Left lung (tissue), 4 donors: ENCODE measurements at regions not wholly inside any gene's neighbourhood (a gene's known extent, or its start where the extent isn't known, plus 50 kb on each side); places are given as distances from the start of the nearest gene placed in this dataset.

ENCODE experiments used
- ATAC-seq: fragments of 200-7000 bp; cut with Tn5 transposase; one replicate; pipeline ENCODE4 v1.9.1; 2020; ENCODE audit warnings: moderate library complexity
- DNase-seq, 4 donors: peaks; one replicate each; pipeline ENCODE4 v3.0.0-alpha.2; 2013 to 2020
- H3K27ac ChIP-seq, 2 donors: fragments of 200-600 bp; sonication (generic) in 1 of 2; one replicate each; pipeline versions ENCODE4 v1.5.0 to v1.8.0; 2020 to 2021
- H3K27me3 ChIP-seq, 2 donors: fragments of 200-600 bp; sonication (generic) in 1 of 2; one replicate each; pipeline versions ENCODE4 v1.5.0 to v1.8.0; 2020 to 2021
- H3K36me3 ChIP-seq, 2 donors: fragments of 200-600 bp; sonication (generic) in 1 of 2; one replicate each; pipeline versions ENCODE4 v1.5.0 to v1.8.0; 2020 to 2021
- H3K4me1 ChIP-seq, 2 donors: fragments of 200-600 bp; one replicate each; pipeline ENCODE4 v1.8.0; 2021
- H3K4me3 ChIP-seq, 2 donors: fragments of 200-600 bp; sonication (generic) in 1 of 2; one replicate each; pipeline versions ENCODE4 v1.5.0 to v1.8.0; 2020 to 2021; ENCODE audit warnings: mild to moderate bottlenecking in 1 of 2
- H3K9me3 ChIP-seq, 2 donors: fragments of 200-600 bp; sonication (generic) in 1 of 2; one replicate each; pipeline versions ENCODE4 v1.5.0 to v1.8.0; 2020 to 2021
- intact Hi-C, 2 donors: fragments of 100-400 bp; cut with DNase I; formaldehyde crosslinking; loops; one replicate each; pipeline versions ENCODE4 v1.11.2 to v1.14.2; 2022
- TF ChIP-seq, protein P1 (sequence below), 2 donors: fragments of 200-600 bp; sonication (generic) in 1 of 2; IDR thresholded peaks; one replicate each; pipeline versions ENCODE4 v1.5.0 to v1.8.0; 2021; ENCODE audit warnings: antibody characterized with exemption in 2 of 2
- donor health status: DM: no; HTN: yes; CAD: no.
- donor health status: DM: no; HTN: no; CAD: no.

DNA sequence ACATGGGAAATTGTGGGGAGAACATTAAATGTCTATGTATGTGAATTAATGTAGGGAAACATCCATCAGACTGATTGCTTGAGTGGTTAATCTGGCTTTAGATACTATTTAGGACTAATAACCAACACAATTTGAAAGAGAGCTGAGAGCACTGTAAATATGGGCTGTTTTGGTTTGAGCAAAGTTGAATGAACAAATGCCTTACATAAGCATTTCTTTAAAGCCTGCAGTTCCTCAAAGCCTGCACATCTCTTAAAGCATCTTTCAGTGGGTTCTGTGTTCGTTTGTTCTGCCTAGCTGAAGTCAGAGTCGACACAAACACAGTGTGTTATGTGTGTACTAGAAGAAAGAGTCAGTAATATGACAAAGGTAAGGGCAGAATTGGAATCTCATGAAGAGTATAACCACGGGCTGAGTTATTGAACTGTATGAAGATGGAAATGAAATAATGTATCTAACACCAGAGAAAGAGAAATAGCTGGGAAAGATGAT, 350.0 kb downstream of the SIPA1L2 start:
- Histone ChIP-seq H3K27ac (no peak overlapping the region), H3K4me1 (no peaks in the 10 kb centered on the region), H3K36me3 (no peaks in the 10 kb centered on the region), H3K9me3 (no peaks in the 10 kb centered on the region), H3K4me3 (no peak overlapping the region), H3K27me3 (no peaks in the 10 kb centered on the region)
- TF ChIP-seq, protein P1, sequence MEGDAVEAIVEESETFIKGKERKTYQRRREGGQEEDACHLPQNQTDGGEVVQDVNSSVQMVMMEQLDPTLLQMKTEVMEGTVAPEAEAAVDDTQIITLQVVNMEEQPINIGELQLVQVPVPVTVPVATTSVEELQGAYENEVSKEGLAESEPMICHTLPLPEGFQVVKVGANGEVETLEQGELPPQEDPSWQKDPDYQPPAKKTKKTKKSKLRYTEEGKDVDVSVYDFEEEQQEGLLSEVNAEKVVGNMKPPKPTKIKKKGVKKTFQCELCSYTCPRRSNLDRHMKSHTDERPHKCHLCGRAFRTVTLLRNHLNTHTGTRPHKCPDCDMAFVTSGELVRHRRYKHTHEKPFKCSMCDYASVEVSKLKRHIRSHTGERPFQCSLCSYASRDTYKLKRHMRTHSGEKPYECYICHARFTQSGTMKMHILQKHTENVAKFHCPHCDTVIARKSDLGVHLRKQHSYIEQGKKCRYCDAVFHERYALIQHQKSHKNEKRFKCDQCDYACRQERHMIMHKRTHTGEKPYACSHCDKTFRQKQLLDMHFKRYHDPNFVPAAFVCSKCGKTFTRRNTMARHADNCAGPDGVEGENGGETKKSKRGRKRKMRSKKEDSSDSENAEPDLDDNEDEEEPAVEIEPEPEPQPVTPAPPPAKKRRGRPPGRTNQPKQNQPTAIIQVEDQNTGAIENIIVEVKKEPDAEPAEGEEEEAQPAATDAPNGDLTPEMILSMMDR (IDR thresholded peaks at IDR 0.05): no peak
- ATAC-seq (no peak), DNase-seq (no peak)
- intact Hi-C loops: no loop called here

DNA sequence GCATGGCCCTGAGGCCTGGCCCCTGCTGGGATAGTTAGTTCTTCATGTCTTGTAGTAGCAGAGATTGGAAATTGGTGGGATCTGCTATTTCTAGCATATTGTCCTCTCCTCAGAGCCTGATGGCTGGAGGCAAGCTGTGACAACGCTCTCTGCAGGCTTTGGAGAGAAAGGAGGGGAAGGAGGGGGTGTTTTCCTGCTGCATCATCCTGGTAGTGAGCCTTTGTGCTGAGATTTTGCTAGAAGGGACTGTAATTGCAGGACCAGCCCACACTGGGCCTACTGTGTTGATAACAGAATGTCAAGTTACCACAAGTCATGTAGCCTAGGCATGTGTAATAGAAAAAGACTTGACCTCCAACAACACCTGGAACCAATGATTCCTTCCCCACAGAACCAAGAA, 351.0 kb downstream of the SIPA1L2 start:
- TF ChIP-seq, protein P1 (IDR thresholded peaks at IDR 0.05): no peak
- Histone ChIP-seq H3K4me3 (no peak overlapping the region), H3K27ac (no peak overlapping the region), H3K27me3 (no peaks in the 10 kb centered on the region), H3K36me3 (no peaks in the 10 kb centered on the region), H3K4me1 (peaks cover 0 to 6% of the 10 kb centered on the region in 2 donors), H3K9me3 (no peaks in the 10 kb centered on the region)
- DNase-seq (no peak), ATAC-seq (no peak)
- intact Hi-C loops: no loop called here

DNA sequence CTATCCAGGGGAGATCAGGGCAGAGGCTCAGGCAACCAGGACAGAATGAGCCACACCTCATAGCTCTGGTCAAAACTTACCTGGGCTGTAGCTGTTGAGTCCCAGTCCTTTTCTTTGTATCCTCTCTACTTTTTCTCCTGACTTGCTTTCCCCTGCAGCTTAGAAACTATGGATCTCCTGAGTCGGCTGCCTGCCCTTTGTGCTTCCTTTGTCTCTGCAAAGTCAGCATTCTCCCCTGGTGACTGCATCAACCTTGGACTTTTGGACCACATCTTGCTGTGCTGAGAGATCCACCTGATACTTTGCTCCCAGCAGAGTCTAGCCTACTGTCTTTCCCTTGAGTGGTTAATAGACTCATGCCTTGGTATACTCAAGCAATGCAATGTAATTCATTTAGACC, 353.3 kb downstream of the SIPA1L2 start:
- Histone ChIP-seq H3K36me3 (no peaks in the 10 kb centered on the region), H3K4me3 (no peak overlapping the region), H3K27me3 (no peaks in the 10 kb centered on the region), H3K4me1 (peaks cover 0 to 6% of the 10 kb centered on the region in 2 donors), H3K9me3 (no peaks in the 10 kb centered on the region), H3K27ac (no peak overlapping the region)
- no peak for ATAC-seq
- TF ChIP-seq, protein P1 (IDR thresholded peaks at IDR 0.05): no peak
- intact Hi-C loops: no loop called here
- DNase-seq: no peak

DNA sequence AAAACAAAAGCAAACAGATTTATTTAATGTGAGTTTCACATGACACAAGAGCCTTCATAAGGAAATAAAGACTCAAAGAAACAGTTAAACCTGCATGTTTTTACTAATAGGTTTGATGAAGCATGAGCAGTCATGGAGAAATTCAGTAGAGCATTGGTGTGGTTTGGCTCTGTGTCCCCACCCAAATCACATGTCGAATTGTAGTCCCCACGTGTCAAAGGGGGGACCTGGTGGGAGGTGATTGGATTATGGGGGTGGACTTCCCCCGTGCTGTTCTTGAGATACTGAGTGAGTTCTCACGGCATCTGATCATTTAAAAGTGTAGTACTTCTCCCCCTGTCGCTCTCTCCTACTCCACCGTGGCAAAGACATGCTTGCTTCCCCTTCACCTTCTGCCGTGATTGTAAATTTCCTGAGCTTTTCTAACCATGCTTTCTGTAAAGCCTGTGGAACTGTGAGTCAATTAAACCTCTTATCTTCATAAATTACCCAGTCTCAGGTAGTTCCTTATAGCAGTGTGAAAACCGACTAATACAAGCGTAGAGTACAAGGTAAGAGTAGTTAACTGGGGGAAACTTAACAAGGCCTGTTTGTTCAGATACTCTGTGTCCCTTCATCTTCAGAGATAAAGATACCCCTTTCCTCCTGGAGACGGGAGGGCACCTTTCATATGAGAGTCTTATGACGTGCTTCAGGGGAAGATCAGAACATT, 354.8 kb downstream of the SIPA1L2 start:
- H3K9me3 ChIP-seq: no peaks in the 10 kb centered on the region
- ATAC-seq (no peak), DNase-seq (no peak)
- intact Hi-C loops: no loop called here
- H3K36me3 ChIP-seq: no peaks in the 10 kb centered on the region
- no peak overlapping the region for H3K27ac ChIP-seq
- TF ChIP-seq, protein P1 (IDR thresholded peaks at IDR 0.05): no peak
- no peak overlapping the region for H3K4me3 ChIP-seq
- peaks cover 0 to 6% of the 10 kb centered on the region in 2 donors for H3K4me1 ChIP-seq
- H3K27me3 ChIP-seq: no peaks in the 10 kb centered on the region

DNA sequence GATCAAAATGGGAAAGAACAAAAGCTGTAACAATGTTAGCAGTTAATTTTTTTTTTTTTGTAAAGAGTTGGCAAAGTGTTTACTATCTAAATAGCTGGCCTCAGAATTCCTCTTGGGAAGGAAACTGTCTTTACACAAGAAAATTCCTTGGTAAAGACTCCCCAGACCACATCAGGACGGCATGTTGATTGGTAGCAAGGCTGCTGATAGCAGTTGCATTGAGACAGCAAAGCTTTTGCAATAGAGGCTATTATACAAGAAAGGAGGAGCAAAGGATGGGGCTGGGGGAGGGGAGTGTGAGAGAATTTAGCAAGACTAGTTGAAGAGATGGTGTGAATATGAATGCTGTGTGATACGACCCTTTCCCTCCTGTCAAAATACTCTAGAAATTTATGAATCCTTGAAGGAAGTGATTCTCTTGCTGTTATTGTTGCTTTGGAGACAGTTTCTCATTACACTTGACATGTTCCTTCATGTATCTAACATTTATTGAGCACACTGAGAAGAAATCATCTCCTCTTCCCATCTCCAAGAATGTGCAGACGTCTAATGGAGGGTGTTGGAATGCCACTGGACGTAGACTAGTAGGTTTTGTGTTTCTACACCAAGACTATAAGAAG, 355.6 kb downstream of the SIPA1L2 start:
- H3K4me3 ChIP-seq: no peak overlapping the region
- peak in 1 of 4 donors; percentile 30 for DNase-seq
- no peaks in the 10 kb centered on the region for H3K27me3 ChIP-seq
- ATAC-seq: peak; percentile 49
- H3K27ac ChIP-seq: no peak overlapping the region
- TF ChIP-seq, protein P1 (IDR thresholded peaks at IDR 0.05): no peak
- H3K36me3 ChIP-seq: no peaks in the 10 kb centered on the region
- H3K9me3 ChIP-seq: no peaks in the 10 kb centered on the region
- intact Hi-C loops: no loop called here
- H3K4me1 ChIP-seq: peaks cover 0 to 6% of the 10 kb centered on the region in 2 donors
